ENCODE measurements at regions not wholly inside any gene's neighbourhood (a gene's known extent, or its start where the extent isn't known, plus 50 kb on each side); places are given as distances from the start of the nearest gene placed in this dataset.

GRCh38 chr2:156673981-156674380 is 237.8 kb downstream of the GPD2 start:
- DNase-seq = no peak
- no peaks in the 10 kb centered on the region for H3F3A ChIP-seq (ENCODE audit: insufficient read depth)
- TF ChIP-seq EZH2phosphoT487 (IDR thresholded peaks at IDR 0.05; ENCODE audit: insufficient read depth, low read depth) = no peak
- no peak for TF ChIP-seq EZH2 (IDR thresholded peaks at IDR 0.05; ENCODE audit: insufficient read depth, poor library complexity, severe bottlenecking)
- no peak overlapping the region for H3K9ac ChIP-seq
- no peaks in the 10 kb centered on the region for H3K4me1 ChIP-seq (ENCODE audit: insufficient read depth)
- no peaks in the 10 kb centered on the region for H3K79me2 ChIP-seq (ENCODE audit: insufficient read depth)
- H3K4me2 ChIP-seq (ENCODE audit: unreplicated experiment) = no peak overlapping the region
- in situ Hi-C loops (cut with MboI) = no loop called here
- no peaks in the 10 kb centered on the region for H3K9me3 ChIP-seq (ENCODE audit: low read depth)
- H3K9me2 ChIP-seq (ENCODE audit: insufficient read depth) = no peaks in the 10 kb centered on the region
- H2AFZ ChIP-seq = no peak overlapping the region
- no peak overlapping the region for H3K27ac ChIP-seq
- H4K20me1 ChIP-seq (ENCODE audit: insufficient read depth) = no peaks in the 10 kb centered on the region
- no peaks in the 10 kb centered on the region for H3K36me3 ChIP-seq (ENCODE audit: low read depth)
- H3K4me3 ChIP-seq = no peak overlapping the region
- H3K27me3 ChIP-seq (replicated peaks; ENCODE audit: insufficient read depth) = no peaks in the 10 kb centered on the region
- 30 to 53% methylated on average over 2 of the region's 2 CpGs for WGBS, 2 experiments (ENCODE audit: low coverage in 1 of 2, low lambda C conversion rate in 2 of 2, missing lambda C conversion rate in 2 of 2)

- no peaks in the 10 kb centered on the region for H3K4me1 ChIP-seq (ENCODE audit: insufficient read depth)
- H3K9ac ChIP-seq = no peak overlapping the region
- H3K9me3 ChIP-seq (ENCODE audit: low read depth) = no peaks in the 10 kb centered on the region
- in situ Hi-C loops (cut with MboI) = no loop called here
- H3K4me2 ChIP-seq (ENCODE audit: unreplicated experiment) = no peak overlapping the region
- no peak for DNase-seq
- no peaks in the 10 kb centered on the region for H4K20me1 ChIP-seq (ENCODE audit: insufficient read depth)
- no peak overlapping the region for H2AFZ ChIP-seq
- no peaks in the 10 kb centered on the region for H3K27me3 ChIP-seq (replicated peaks; ENCODE audit: insufficient read depth)
- no peaks in the 10 kb centered on the region for H3K79me2 ChIP-seq (ENCODE audit: insufficient read depth)
- no peak overlapping the region for H3K4me3 ChIP-seq
- no peaks in the 10 kb centered on the region for H3K36me3 ChIP-seq (ENCODE audit: low read depth)
- no peaks in the 10 kb centered on the region for H3F3A ChIP-seq (ENCODE audit: insufficient read depth)
- no peak overlapping the region for H3K27ac ChIP-seq
- TF ChIP-seq EZH2phosphoT487 (IDR thresholded peaks at IDR 0.05; ENCODE audit: insufficient read depth, low read depth) (no peak), EZH2 (IDR thresholded peaks at IDR 0.05; ENCODE audit: insufficient read depth, poor library complexity, severe bottlenecking) (no peak)
- WGBS, 2 experiments (ENCODE audit: low coverage in 1 of 2, low lambda C conversion rate in 2 of 2, missing lambda C conversion rate in 2 of 2) = 29 to 41% methylated on average over 3 of the region's 3 CpGs
- 0 out of 2 replicates have a peak, but pooled peaks cover 3% of the 10 kb centered on the region for H3K9me2 ChIP-seq (ENCODE audit: insufficient read depth)
These were observed 239.7 kb downstream of the GPD2 start for GRCh38 chr2:156675896-156676295.

DNA sequence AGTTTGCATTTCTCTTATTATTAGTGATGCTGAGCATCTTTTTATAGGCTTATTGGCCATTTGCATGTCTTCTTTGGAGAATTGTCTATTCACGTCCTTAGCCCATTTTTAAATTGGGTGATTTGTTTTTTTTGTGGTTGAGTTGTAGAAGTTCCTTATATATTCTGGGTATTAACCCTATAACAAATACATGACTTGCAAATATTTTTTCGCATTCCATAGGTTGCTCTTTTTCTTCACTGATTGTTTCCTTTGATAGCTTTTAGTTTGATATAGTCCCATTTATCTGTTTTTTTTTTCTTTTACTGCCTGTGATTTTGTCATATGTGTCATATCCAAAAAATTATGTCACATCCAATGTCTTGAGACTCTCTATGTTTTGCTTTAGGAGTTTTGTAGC is 243.6 kb downstream of the GPD2 start:
- Histone ChIP-seq H3K9me3 (ENCODE audit: low read depth) (no peaks in the 10 kb centered on the region), H3K36me3 (ENCODE audit: low read depth) (no peaks in the 10 kb centered on the region), H4K20me1 (ENCODE audit: insufficient read depth) (no peaks in the 10 kb centered on the region), H3K4me1 (ENCODE audit: insufficient read depth) (no peaks in the 10 kb centered on the region), H3K27ac (no peak overlapping the region), H3K4me3 (no peak overlapping the region), H2AFZ (no peak overlapping the region), H3K4me2 (ENCODE audit: unreplicated experiment) (no peak overlapping the region), H3K79me2 (ENCODE audit: insufficient read depth) (no peaks in the 10 kb centered on the region), H3K9me2 (ENCODE audit: insufficient read depth) (0 out of 2 replicates have a peak, but pooled peaks cover 3% of the 10 kb centered on the region), H3K9ac (no peak overlapping the region), H3F3A (ENCODE audit: insufficient read depth) (no peaks in the 10 kb centered on the region), H3K27me3 (replicated peaks; ENCODE audit: insufficient read depth) (no peaks in the 10 kb centered on the region; the same call in 1 of the 2 replicates)
- 38 to 44% methylated on average over 2 of the region's 2 CpGs for WGBS, 2 experiments (ENCODE audit: low coverage in 1 of 2, low lambda C conversion rate in 2 of 2, missing lambda C conversion rate in 2 of 2)
- in situ Hi-C loops (cut with MboI) = no loop called here
- TF ChIP-seq EZH2 (IDR thresholded peaks at IDR 0.05; ENCODE audit: insufficient read depth, poor library complexity, severe bottlenecking) (no peak), EZH2phosphoT487 (IDR thresholded peaks at IDR 0.05; ENCODE audit: insufficient read depth, low read depth) (no peak)
- DNase-seq = no peak

- Histone ChIP-seq H2AFZ (no peak overlapping the region), H3K4me2 (ENCODE audit: unreplicated experiment) (no peak overlapping the region), H3K9me2 (ENCODE audit: insufficient read depth) (0 out of 2 replicates have a peak, but pooled peaks cover 3% of the 10 kb centered on the region), H3K36me3 (ENCODE audit: low read depth) (no peaks in the 10 kb centered on the region), H3K4me1 (ENCODE audit: insufficient read depth) (no peaks in the 10 kb centered on the region), H4K20me1 (ENCODE audit: insufficient read depth) (no peaks in the 10 kb centered on the region), H3K4me3 (no peak overlapping the region), H3K27ac (no peak overlapping the region), H3K27me3 (replicated peaks; ENCODE audit: insufficient read depth) (no peaks in the 10 kb centered on the region; the same call in 1 of the 2 replicates), H3K9me3 (ENCODE audit: low read depth) (no peaks in the 10 kb centered on the region), H3K79me2 (ENCODE audit: insufficient read depth) (no peaks in the 10 kb centered on the region), H3F3A (ENCODE audit: insufficient read depth) (no peaks in the 10 kb centered on the region), H3K9ac (no peak overlapping the region)
- TF ChIP-seq EZH2phosphoT487 (IDR thresholded peaks at IDR 0.05; ENCODE audit: insufficient read depth, low read depth) (no peak), EZH2 (IDR thresholded peaks at IDR 0.05; ENCODE audit: insufficient read depth, poor library complexity, severe bottlenecking) (no peak)
- in situ Hi-C loops (cut with MboI) = no loop called here
- 56 to 58% methylated on average over 2 of the region's 2 CpGs for WGBS, 2 experiments (ENCODE audit: low coverage in 1 of 2, low lambda C conversion rate in 2 of 2, missing lambda C conversion rate in 2 of 2)
- no peak for DNase-seq
These were observed 244.1 kb downstream of the GPD2 start for GRCh38 chr2:156680266-156680665.

DNA sequence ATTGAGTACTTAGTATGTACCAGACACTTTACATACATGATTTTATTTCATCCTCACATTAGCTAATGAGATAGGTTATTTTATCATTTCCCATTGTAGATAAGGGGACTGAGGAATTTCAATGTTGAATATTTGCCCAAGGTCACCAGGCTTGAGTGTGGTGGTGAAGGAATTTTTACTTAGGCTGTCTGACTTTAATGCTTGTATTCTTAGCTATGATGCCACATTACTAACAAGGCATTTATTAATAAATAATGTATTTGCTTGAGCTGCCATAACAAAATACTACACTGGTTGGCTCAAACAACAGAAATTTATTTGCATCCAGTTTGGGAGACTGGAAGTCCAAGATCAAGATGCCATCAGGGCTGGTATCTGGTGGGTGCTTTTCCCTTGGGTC is 250.9 kb downstream of the GPD2 start:
- Histone ChIP-seq H2AFZ (no peak overlapping the region), H3K9ac (no peak overlapping the region), H3K4me3 (no peak overlapping the region), H4K20me1 (ENCODE audit: insufficient read depth) (no peaks in the 10 kb centered on the region), H3F3A (ENCODE audit: insufficient read depth) (no peaks in the 10 kb centered on the region), H3K27ac (no peak overlapping the region), H3K9me3 (ENCODE audit: low read depth) (no peaks in the 10 kb centered on the region), H3K4me2 (ENCODE audit: unreplicated experiment) (no peak overlapping the region), H3K36me3 (ENCODE audit: low read depth) (no peaks in the 10 kb centered on the region), H3K9me2 (ENCODE audit: insufficient read depth) (no peaks in the 10 kb centered on the region), H3K27me3 (replicated peaks; ENCODE audit: insufficient read depth) (no peaks in the 10 kb centered on the region; the same call in 1 of the 2 replicates), H3K4me1 (ENCODE audit: insufficient read depth) (no peaks in the 10 kb centered on the region), H3K79me2 (ENCODE audit: insufficient read depth) (no peaks in the 10 kb centered on the region)
- TF ChIP-seq EZH2 (IDR thresholded peaks at IDR 0.05; ENCODE audit: insufficient read depth, poor library complexity, severe bottlenecking) (no peak), EZH2phosphoT487 (IDR thresholded peaks at IDR 0.05; ENCODE audit: insufficient read depth, low read depth) (no peak)
- in situ Hi-C loops (cut with MboI) = no loop called here
- no peak for DNase-seq
